HEK293 (cell line): ENCODE measurements at regions not wholly inside any gene's neighbourhood (a gene's known extent, or its start where the extent isn't known, plus 50 kb on each side); places are given as distances from the start of the nearest gene placed in this dataset.

Source experiments
- CTCF ChIA-PET: fragments of 350-600 bp; formaldehyde crosslinking; extraction: SDS; loops from one replicate; lab custom pipeline; 2021; ENCODE audit warnings: antibody characterized with exemption; lab: Yijun Ruan, JAX
- POLR2A ChIA-PET: fragments of 300-600 bp; formaldehyde crosslinking; extraction: SDS; loops from one replicate; lab custom pipeline; 2020; ENCODE audit warnings: antibody characterized with exemption, inconsistent platforms; lab: Yijun Ruan, JAX
- H3K27ac ChIP-seq: fragments of 200-500 bp; sonication (Bioruptor generic); 2 replicates; pipeline ENCODE4 v1.5.1; 2014; ENCODE audit warnings: low read depth, low read length, control low read depth, inconsistent platforms; ENCODE audit errors: extremely low read depth
- H3K36me3 ChIP-seq, 2 experiments: fragments of 200-500 bp in 1 of 2; sonication (Bioruptor generic) in 1 of 2; 1 replicate in 1 of 2; 2 replicates in 1 of 2; pipeline ENCODE4 v1.5.1; 2014 to 2017; ENCODE audit warnings: inconsistent platforms in 2 of 2, low read length in 2 of 2; ENCODE audit not compliant: control insufficient read depth in 2 of 2, insufficient read depth in 1 of 2
- H3K4me1 ChIP-seq: fragments of 200-500 bp; sonication (Bioruptor generic); 2 replicates; pipeline ENCODE4 v1.5.1; 2014; ENCODE audit warnings: mild to moderate bottlenecking, low read length, inconsistent platforms; ENCODE audit not compliant: control insufficient read depth, insufficient read depth
- H3K4me3 ChIP-seq: 2 replicates; pipeline ENCODE4 v1.5.1; 2011; ENCODE audit warnings: low read depth, mild to moderate bottlenecking, control low read depth, low read length, moderate library complexity
- H3K9me3 ChIP-seq: fragments of 200-500 bp; sonication (Bioruptor generic); 2 replicates; pipeline ENCODE4 v1.5.1; 2014; ENCODE audit warnings: low read depth, low read length, inconsistent platforms; ENCODE audit not compliant: control insufficient read depth, insufficient read depth
- HIC1 ChIP-seq: fragments of 450-650 bp; formaldehyde crosslinking; IDR thresholded peaks from 2 replicates; pipeline ENCODE4 v1.5.1; 2016; ENCODE audit warnings: missing biosample characterization, missing genetic modification characterization
- KLF1 ChIP-seq: fragments of 450-650 bp; formaldehyde crosslinking; IDR thresholded peaks from 2 replicates; pipeline ENCODE4 v1.5.1; 2016; ENCODE audit warnings: missing biosample characterization, missing genetic modification characterization
- KLF17 ChIP-seq: fragments of 450-650 bp; formaldehyde crosslinking; IDR thresholded peaks from 2 replicates; pipeline ENCODE4 v1.5.1; 2016; ENCODE audit warnings: missing biosample characterization, missing genetic modification characterization
- KLF7 ChIP-seq: fragments of 450-650 bp; formaldehyde crosslinking; IDR thresholded peaks from 2 replicates; pipeline ENCODE4 v1.5.1; 2016; ENCODE audit warnings: missing biosample characterization, missing genetic modification characterization, borderline replicate concordance
- MEIS1 ChIP-seq: sonication (generic); formaldehyde crosslinking; IDR thresholded peaks from 2 replicates; pipeline ENCODE4 v1.8.1; 2022; ENCODE audit warnings: missing genetic modification reagents, mild to moderate bottlenecking, borderline replicate concordance
- RBAK ChIP-seq: fragments of 450-650 bp; formaldehyde crosslinking; IDR thresholded peaks from 2 replicates; pipeline ENCODE4 v1.5.1; 2016; ENCODE audit warnings: missing biosample characterization, missing genetic modification characterization
- SCRT1 ChIP-seq: fragments of 450-650 bp; formaldehyde crosslinking; IDR thresholded peaks from 2 replicates; pipeline ENCODE4 v1.5.1; 2016; ENCODE audit warnings: missing biosample characterization, missing genetic modification characterization, borderline replicate concordance
- TSHZ1 ChIP-seq: fragments of 450-650 bp; formaldehyde crosslinking; IDR thresholded peaks from 2 replicates; pipeline ENCODE4 v1.5.1; 2016; ENCODE audit warnings: missing biosample characterization, missing genetic modification characterization, borderline replicate concordance
- ZFP3 ChIP-seq: fragments of 450-650 bp; formaldehyde crosslinking; IDR thresholded peaks from 2 replicates; pipeline ENCODE4 v1.5.1; 2016; ENCODE audit warnings: low read depth, missing biosample characterization, missing genetic modification characterization
- ZFP41 ChIP-seq: fragments of 450-650 bp; formaldehyde crosslinking; IDR thresholded peaks from 2 replicates; pipeline ENCODE4 v1.5.1; 2016; ENCODE audit warnings: missing biosample characterization, missing genetic modification characterization, borderline replicate concordance
- ZFP69B ChIP-seq: fragments of 450-650 bp; formaldehyde crosslinking; IDR thresholded peaks from 2 replicates; pipeline ENCODE4 v1.5.1; 2016; ENCODE audit warnings: missing biosample characterization, missing genetic modification characterization
- ZIC2 ChIP-seq: fragments of 450-650 bp; formaldehyde crosslinking; IDR thresholded peaks from 2 replicates; pipeline ENCODE4 v1.5.1; 2016; ENCODE audit warnings: missing biosample characterization, missing genetic modification characterization
- ZNF10 ChIP-seq: fragments of 450-650 bp; formaldehyde crosslinking; IDR thresholded peaks from 2 replicates; pipeline ENCODE4 v1.5.1; 2017; ENCODE audit warnings: missing biosample characterization, missing genetic modification characterization
- ZNF140 ChIP-seq: fragments of 450-650 bp; formaldehyde crosslinking; IDR thresholded peaks from 2 replicates; pipeline ENCODE4 v1.5.1; 2016; ENCODE audit warnings: missing biosample characterization, missing genetic modification characterization
- ZNF184 ChIP-seq: fragments of 450-650 bp; IDR thresholded peaks from 2 replicates; pipeline ENCODE4 v1.5.1; 2018; ENCODE audit warnings: missing biosample characterization, mild to moderate bottlenecking, missing genetic modification characterization
- ZNF214 ChIP-seq: fragments of 450-650 bp; formaldehyde crosslinking; IDR thresholded peaks from 2 replicates; pipeline ENCODE4 v1.5.1; 2017; ENCODE audit warnings: missing biosample characterization, mild to moderate bottlenecking, missing genetic modification characterization, borderline replicate concordance
- ZNF24 ChIP-seq: fragments of 450-650 bp; formaldehyde crosslinking; IDR thresholded peaks from 2 replicates; pipeline ENCODE4 v1.5.1; 2016; ENCODE audit warnings: missing biosample characterization, missing genetic modification characterization
- ZNF292 ChIP-seq: fragments of 450-650 bp; formaldehyde crosslinking; IDR thresholded peaks from 2 replicates; pipeline ENCODE4 v1.5.1; 2016; ENCODE audit warnings: low read depth, missing biosample characterization, missing genetic modification characterization, borderline replicate concordance
- ZNF302 ChIP-seq: fragments of 450-650 bp; formaldehyde crosslinking; IDR thresholded peaks from 2 replicates; pipeline ENCODE4 v1.5.1; 2016; ENCODE audit warnings: missing biosample characterization, missing genetic modification characterization, low read depth
- ZNF341 ChIP-seq: fragments of 450-650 bp; formaldehyde crosslinking; IDR thresholded peaks from 2 replicates; pipeline ENCODE4; 2016; ENCODE audit warnings: low read depth, missing biosample characterization, missing genetic modification characterization
- ZNF404 ChIP-seq: fragments of 450-650 bp; formaldehyde crosslinking; IDR thresholded peaks from 2 replicates; pipeline ENCODE4 v1.5.1; 2017; ENCODE audit warnings: missing biosample characterization, missing genetic modification characterization
- ZNF510 ChIP-seq: fragments of 450-650 bp; formaldehyde crosslinking; IDR thresholded peaks from 2 replicates; pipeline ENCODE4 v1.5.1; 2018; ENCODE audit warnings: mild to moderate bottlenecking, missing genetic modification characterization, missing biosample characterization; ENCODE audit not compliant: insufficient replicate concordance
- ZNF530 ChIP-seq: fragments of 450-650 bp; formaldehyde crosslinking; IDR thresholded peaks from 2 replicates; pipeline ENCODE4 v1.5.1; 2016; ENCODE audit warnings: low read depth, missing biosample characterization, missing genetic modification characterization
- ZNF600 ChIP-seq: fragments of 450-650 bp; formaldehyde crosslinking; IDR thresholded peaks from 2 replicates; pipeline ENCODE4 v1.5.1; 2016; ENCODE audit warnings: missing biosample characterization, missing genetic modification characterization
- ZNF629 ChIP-seq: fragments of 450-650 bp; formaldehyde crosslinking; IDR thresholded peaks from 2 replicates; pipeline ENCODE4 v1.5.1; 2017; ENCODE audit warnings: missing biosample characterization, missing genetic modification characterization
- ZNF707 ChIP-seq: fragments of 450-650 bp; formaldehyde crosslinking; IDR thresholded peaks from 2 replicates; pipeline ENCODE4 v1.5.1; 2016; ENCODE audit warnings: missing biosample characterization, missing genetic modification characterization
- ZNF785 ChIP-seq: fragments of 450-650 bp; formaldehyde crosslinking; IDR thresholded peaks from 2 replicates; pipeline ENCODE4 v1.5.1; 2016; ENCODE audit warnings: missing biosample characterization, missing genetic modification characterization

GRCh38 chrX:44035571-44035970, 62.4 kb upstream of the NDP start (continued):
- TF ChIP-seq TSHZ1 (tag by site-specific recombination) (no peak), ZNF292 (tag by site-specific recombination) (no peak), ZNF629 (tag by site-specific recombination) (no peak), ZNF302 (tag by site-specific recombination) (no peak), ZNF341 (tag by site-specific recombination) (no peak), ZNF510 (no peak), ZNF600 (no peak), KLF7 (no peak)

GRCh38 chrX:44032479-44032878, 59.3 kb upstream of the NDP start:
- ChIA-PET CTCF (no interaction called here), POLR2A (no interaction called here)
- TF ChIP-seq KLF1 (tag by site-specific recombination) (no peak), ZFP69B (tag by site-specific recombination) (no peak), HIC1 (tag by site-specific recombination) (no peak), SCRT1 (tag by site-specific recombination) (no peak), ZNF10 (tag by site-specific recombination) (no peak), ZNF184 (tag by site-specific recombination) (no peak)
- Histone ChIP-seq H3K36me3 (no peaks in the 10 kb centered on the region), H3K27ac (no peak overlapping the region), H3K9me3 (no peaks in the 10 kb centered on the region), H3K4me3 (no peak overlapping the region), H3K4me1 (no peaks in the 10 kb centered on the region)

- POLR2A ChIA-PET = no interaction called here
- Histone ChIP-seq H3K4me3 (no peak overlapping the region), H3K27ac (no peak overlapping the region), H3K36me3 (no peaks in the 10 kb centered on the region), H3K9me3 (no peaks in the 10 kb centered on the region), H3K4me1 (no peaks in the 10 kb centered on the region)
- CTCF ChIA-PET = interaction anchor here (0.6 to 1.8 kb wide), 17 partner anchors 10 to 1858 kb away, joined by 3 to 11 read pairs (median 3); no protein-coding TSS in a partner anchor
- no peak for TF ChIP-seq ZNF785 (tag by site-specific recombination)
- no peak for TF ChIP-seq ZFP3
- TF ChIP-seq ZNF404 (tag by site-specific recombination) = no peak
- TF ChIP-seq ZNF530 (tag by site-specific recombination) = no peak
- TF ChIP-seq ZNF140 (tag by site-specific recombination) = no peak
- TF ChIP-seq ZFP41 = no peak
- TF ChIP-seq ZNF629 (tag by site-specific recombination) = no peak
- no peak for TF ChIP-seq ZNF510
- TF ChIP-seq ZNF707 (tag by site-specific recombination) = no peak
- no peak for TF ChIP-seq ZNF214 (tag by site-specific recombination)
- TF ChIP-seq ZNF24 (tag by site-specific recombination) = no peak
- TF ChIP-seq ZIC2 (tag by site-specific recombination) = no peak
- no peak for TF ChIP-seq RBAK
- no peak for TF ChIP-seq KLF17 (tag by site-specific recombination)
- TF ChIP-seq MEIS1 (CRISPR knock-in tag) = no peak
Observed at GRCh38 chrX:44025555-44025954, 52.4 kb upstream of the NDP start.
